NT2/D1 (cell line): ENCODE measurements at regions not wholly inside any gene's neighbourhood (a gene's known extent, or its start where the extent isn't known, plus 50 kb on each side); places are given as distances from the start of the nearest gene placed in this dataset.
"Not testable (repeated sequence)": the region's sequence is repeated elsewhere in the genome, so short reads cannot be mapped to it uniquely, and the experiment has no call there.

Experiments used
- DNase-seq: peaks from one replicate; pipeline ENCODE4 v3.0.0-alpha.2; 2011; ENCODE audit warnings: low read depth, low spot score
- H3K27me3 ChIP-seq: 2 replicates; pipeline ENCODE4 v1.6.0; 2011; ENCODE audit warnings: mild to moderate bottlenecking; ENCODE audit not compliant: insufficient read length, insufficient read depth
- H3K36me3 ChIP-seq: 2 replicates; pipeline ENCODE4 v1.6.1; 2011; ENCODE audit warnings: mild to moderate bottlenecking, low read length, mixed read lengths; ENCODE audit not compliant: insufficient read depth, insufficient read length
- H3K4me1 ChIP-seq: 2 replicates; pipeline ENCODE4 v1.5.1; 2011; ENCODE audit not compliant: insufficient read depth, insufficient read length
- H3K4me3 ChIP-seq: 2 replicates; pipeline ENCODE4 v1.5.1; 2011; ENCODE audit warnings: low read depth; ENCODE audit not compliant: insufficient read length
- H3K9ac ChIP-seq: 2 replicates; pipeline ENCODE4 v1.6.0; 2011; ENCODE audit warnings: low read depth; ENCODE audit not compliant: insufficient read length
- H3K9me3 ChIP-seq: 2 replicates; pipeline ENCODE4 v1.5.1; 2011; ENCODE audit warnings: mild to moderate bottlenecking, low read length; ENCODE audit not compliant: insufficient read depth
- SUZ12 ChIP-seq: IDR thresholded peaks from 2 replicates; pipeline ENCODE4 v1.6.1; 2011; ENCODE audit not compliant: insufficient read length, insufficient read depth; ENCODE audit errors: extremely low read depth
- YY1 ChIP-seq: IDR thresholded peaks from 2 replicates; pipeline ENCODE4 v1.6.1; 2011; ENCODE audit not compliant: insufficient read length, insufficient read depth
- ZNF274 ChIP-seq: IDR thresholded peaks from 2 replicates; pipeline ENCODE4 v1.6.1; 2011; ENCODE audit warnings: mild to moderate bottlenecking, low read depth, low read length

DNA sequence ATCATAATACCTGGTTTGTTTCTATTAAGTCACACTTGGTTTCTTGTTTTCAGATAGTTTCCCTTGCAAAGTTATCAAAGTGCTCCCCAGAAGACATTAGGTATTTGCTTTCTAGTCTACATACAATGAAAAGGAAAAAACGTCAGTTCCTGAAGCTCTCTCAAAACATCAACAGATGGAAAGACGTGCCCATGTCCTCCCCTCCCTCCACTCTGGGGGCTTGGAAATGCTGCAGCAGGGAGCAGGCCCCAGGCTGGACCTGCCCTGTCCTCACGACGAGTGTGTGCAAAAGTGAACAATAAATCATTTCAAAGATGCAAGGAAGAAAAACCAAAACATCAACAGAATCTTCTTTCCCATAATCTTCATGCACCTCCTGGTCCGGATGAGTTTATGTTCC, 118.5 kb downstream of the USP22 start:
- H3K9ac ChIP-seq = no peak overlapping the region
- no peaks in the 10 kb centered on the region for H3K4me1 ChIP-seq
- H3K4me3 ChIP-seq = no peak overlapping the region
- no peaks in the 10 kb centered on the region for H3K36me3 ChIP-seq
- no peaks in the 10 kb centered on the region for H3K9me3 ChIP-seq
- TF ChIP-seq SUZ12 (no peak), ZNF274 (no peak), YY1 (no peak)
- no peak for DNase-seq
- H3K27me3 ChIP-seq = no peaks in the 10 kb centered on the region

DNA sequence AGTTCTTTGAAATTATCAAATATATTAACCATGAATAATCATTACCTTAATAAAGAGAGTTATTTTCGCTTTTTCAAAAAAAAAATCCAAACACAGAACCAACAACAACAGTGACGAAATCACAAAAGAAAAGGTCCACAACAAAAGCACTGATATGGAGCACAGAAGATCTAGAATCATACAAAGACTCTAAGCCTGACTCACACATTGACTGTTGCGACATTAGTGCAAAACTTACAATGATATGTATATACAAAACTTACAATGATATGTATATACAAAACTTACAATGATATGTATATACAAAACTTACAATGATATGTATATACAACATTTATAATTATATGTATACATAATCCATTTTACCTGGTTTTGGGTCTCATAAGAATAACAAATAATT, 117.7 kb downstream of the USP22 start:
- Histone ChIP-seq H3K9me3 (no peaks in the 10 kb centered on the region), H3K27me3 (no peaks in the 10 kb centered on the region), H3K4me3 (no peak overlapping the region), H3K4me1 (no peaks in the 10 kb centered on the region), H3K9ac (no peak overlapping the region), H3K36me3 (no peaks in the 10 kb centered on the region)
- no peak for DNase-seq
- TF ChIP-seq ZNF274 = no peak
- TF ChIP-seq SUZ12 = no peak
- TF ChIP-seq YY1 = no peak

DNA sequence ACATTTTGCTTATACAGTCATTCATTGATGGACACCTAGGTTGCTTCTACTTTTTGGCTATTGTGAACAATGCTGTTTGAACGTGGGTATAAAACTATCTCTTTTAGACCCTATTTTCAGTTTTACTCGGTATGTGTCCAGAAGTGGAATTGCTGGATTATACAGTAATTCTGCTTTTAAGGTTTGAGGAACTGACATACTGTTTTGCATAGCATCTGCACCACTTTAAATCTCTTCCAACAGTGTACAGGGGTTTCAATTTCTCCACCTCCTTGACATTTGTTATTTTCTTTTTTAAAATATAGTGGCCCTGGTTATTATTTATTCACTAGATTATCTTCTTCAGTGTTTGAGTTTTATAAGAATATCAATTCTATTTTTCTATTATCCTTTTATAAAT, 116.9 kb downstream of the USP22 start:
- TF ChIP-seq YY1 (no peak), SUZ12 (no peak), ZNF274 (no peak)
- Histone ChIP-seq H3K4me1 (no peaks in the 10 kb centered on the region), H3K9ac (no peak overlapping the region), H3K9me3 (no peaks in the 10 kb centered on the region), H3K36me3 (no peaks in the 10 kb centered on the region), H3K27me3 (no peaks in the 10 kb centered on the region), H3K4me3 (no peak overlapping the region)
- no peak for DNase-seq

DNA sequence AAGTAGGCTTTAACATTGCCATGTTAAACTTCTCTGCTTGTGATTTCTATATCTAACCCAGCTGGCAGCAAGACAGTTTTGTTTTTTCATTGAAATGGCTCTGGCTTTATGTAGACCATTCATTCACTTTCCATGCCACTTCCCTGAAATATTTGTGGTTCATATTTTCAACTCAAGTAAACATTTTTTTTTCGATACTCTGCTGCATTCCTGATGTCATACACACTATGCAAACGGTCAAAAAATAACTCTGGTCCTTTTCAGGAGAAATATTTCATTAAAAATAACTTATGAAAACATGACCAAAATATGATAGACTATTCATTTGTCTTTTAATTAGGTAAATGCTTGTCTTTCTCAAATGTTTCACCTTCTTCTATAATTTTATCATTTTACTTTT, 116.3 kb downstream of the USP22 start:
- Histone ChIP-seq H3K27me3 (no peaks in the 10 kb centered on the region), H3K4me3 (no peak overlapping the region)
- TF ChIP-seq ZNF274 = no peak
- TF ChIP-seq YY1 = no peak
- TF ChIP-seq SUZ12 = no peak

DNA sequence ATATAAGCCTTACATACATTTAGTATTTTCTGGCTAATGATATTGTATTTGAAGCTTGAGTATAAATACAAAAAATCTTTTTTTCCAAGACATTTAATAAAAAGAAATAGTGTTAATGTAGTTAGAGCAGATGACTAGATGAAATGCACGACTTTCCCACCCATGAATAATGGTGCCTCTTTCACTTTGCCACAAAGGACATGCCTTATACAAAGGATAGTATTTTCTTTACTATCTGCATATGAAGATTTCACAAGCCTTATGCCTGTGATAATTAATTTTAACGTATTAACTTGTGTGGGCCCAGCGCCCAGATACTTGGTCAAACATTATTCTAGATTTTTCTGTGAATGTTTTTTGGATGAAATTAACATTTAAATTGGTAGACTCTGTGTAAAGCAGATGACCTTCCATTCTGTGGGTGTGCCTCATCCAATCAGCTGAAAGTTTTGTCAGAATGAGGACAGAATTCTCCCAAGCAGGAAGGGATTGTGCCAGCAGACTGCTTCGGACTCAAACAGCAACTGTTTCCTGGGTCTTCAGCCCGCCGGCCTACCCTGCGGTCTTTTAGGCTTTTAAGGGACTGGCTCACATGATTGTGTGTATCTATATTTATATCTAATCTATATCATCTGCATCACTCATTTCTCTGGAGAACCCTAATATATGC, 115.4 kb downstream of the USP22 start:
- TF ChIP-seq YY1 = no peak
- TF ChIP-seq ZNF274 = no peak
- no peak for TF ChIP-seq SUZ12
- no peaks in the 10 kb centered on the region for H3K27me3 ChIP-seq
- no peak for DNase-seq
- no peak overlapping the region for H3K9ac ChIP-seq
- no peaks in the 10 kb centered on the region for H3K9me3 ChIP-seq
- no peaks in the 10 kb centered on the region for H3K36me3 ChIP-seq
- no peak overlapping the region for H3K4me3 ChIP-seq
- no peaks in the 10 kb centered on the region for H3K4me1 ChIP-seq

More for the DNA sequence above, 116.3 kb downstream of the USP22 start:
- DNase-seq = no peak
- H3K9me3 ChIP-seq = no peaks in the 10 kb centered on the region
- H3K36me3 ChIP-seq = no peaks in the 10 kb centered on the region
- no peaks in the 10 kb centered on the region for H3K4me1 ChIP-seq
- no peak overlapping the region for H3K9ac ChIP-seq

DNA sequence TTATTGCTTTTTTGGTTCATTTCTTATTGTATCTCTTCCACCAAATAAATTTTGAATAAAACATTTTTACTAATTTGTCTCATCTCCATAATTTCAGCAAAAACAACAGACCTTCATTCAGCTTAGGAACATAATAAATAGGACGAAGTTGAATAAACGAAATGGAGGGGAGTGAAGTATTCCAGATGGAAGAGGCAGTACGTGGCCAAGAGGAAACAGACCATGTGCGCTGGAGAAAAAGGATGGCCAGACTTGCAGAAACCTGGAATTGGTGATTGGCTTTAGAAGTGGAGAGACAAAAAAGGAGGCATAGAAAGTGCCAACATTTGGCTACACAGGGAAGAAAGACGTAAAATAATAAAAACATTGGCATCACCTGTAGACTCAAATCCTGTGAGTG, 113.5 kb downstream of the USP22 start:
- H3K27me3 ChIP-seq = no peaks in the 10 kb centered on the region
- H3K9ac ChIP-seq = no peak overlapping the region
- no peak overlapping the region for H3K4me3 ChIP-seq
- no peak for TF ChIP-seq ZNF274
- TF ChIP-seq YY1 = no peak
- TF ChIP-seq SUZ12 = no peak
- no peak for DNase-seq
- no peaks in the 10 kb centered on the region for H3K4me1 ChIP-seq
- no peaks in the 10 kb centered on the region for H3K9me3 ChIP-seq
- H3K36me3 ChIP-seq = no peaks in the 10 kb centered on the region

DNA sequence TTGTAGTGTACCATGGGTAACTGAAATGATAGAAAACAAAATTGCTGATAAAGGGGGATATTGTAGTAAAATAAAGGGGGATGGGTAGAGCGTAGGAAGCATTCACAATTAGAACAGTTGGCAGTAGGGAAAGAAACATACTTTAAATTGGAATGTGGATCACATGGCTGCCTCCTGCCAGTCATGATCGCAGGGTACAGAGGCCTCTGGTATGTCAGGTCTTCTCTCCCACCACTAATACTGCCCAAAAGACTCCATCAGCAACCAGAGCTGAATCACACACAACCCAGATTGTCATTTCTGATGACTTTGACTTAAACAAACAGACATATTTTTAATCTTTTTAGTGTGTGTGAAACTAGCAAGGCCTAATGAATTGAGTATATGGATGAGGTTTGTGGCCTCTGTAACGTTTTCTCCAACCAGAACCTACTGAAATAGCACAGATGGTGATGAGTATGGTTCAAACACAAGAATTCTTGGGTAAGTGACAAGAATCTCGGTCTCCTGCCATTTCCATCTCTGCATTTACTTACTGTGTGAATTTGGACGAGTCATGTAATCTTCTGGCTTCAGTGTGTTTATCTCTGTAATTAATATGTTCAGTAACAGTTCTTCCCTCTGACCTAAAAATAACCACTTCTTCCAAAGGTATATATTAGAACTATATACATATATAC, 112.6 kb downstream of the USP22 start:
- DNase-seq = no peak

DNA sequence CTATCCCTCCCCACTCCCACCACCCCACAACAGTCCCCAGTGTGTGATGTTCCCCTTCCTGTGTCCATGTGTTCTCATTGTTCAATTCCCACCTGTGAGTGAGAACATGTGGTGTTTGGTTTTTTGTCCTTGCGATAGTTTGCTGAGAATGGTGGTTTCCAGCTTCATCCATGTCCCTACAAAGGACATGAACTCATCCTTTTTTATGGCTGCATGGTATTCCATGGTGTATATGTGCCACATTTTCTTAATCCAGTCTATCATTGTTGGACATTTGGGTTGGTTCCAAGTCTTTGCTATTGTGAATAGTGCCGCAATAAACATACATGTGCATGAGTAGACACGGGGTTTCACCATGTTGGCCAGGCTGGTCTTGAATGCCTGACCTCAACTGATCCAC, 109.8 kb downstream of the USP22 start:
- H3K4me3 ChIP-seq, DNase-seq, H3K36me3 ChIP-seq, H3K9ac ChIP-seq, H3K27me3 ChIP-seq, H3K4me1 ChIP-seq, H3K9me3 ChIP-seq: not testable (repeated sequence)

More for the DNA sequence above, 112.6 kb downstream of the USP22 start:
- no peak overlapping the region for H3K9ac ChIP-seq
- H3K27me3 ChIP-seq = no peaks in the 10 kb centered on the region
- no peaks in the 10 kb centered on the region for H3K36me3 ChIP-seq
- no peaks in the 10 kb centered on the region for H3K4me1 ChIP-seq
- no peaks in the 10 kb centered on the region for H3K9me3 ChIP-seq
- no peak overlapping the region for H3K4me3 ChIP-seq
- TF ChIP-seq ZNF274 (no peak), SUZ12 (no peak), YY1 (no peak)
